OCI-LY3 (cell line): ENCODE measurements at regions not wholly inside any gene's neighbourhood (a gene's known extent, or its start where the extent isn't known, plus 50 kb on each side); places are given as distances from the start of the nearest gene placed in this dataset.

Experiments used
- H2AFZ ChIP-seq: fragments of 200-600, 300-600 bp; shearing (Covaris generic); 2 replicates; pipeline ENCODE4 v1.6.0; 2014; ENCODE audit warnings: antibody characterized with exemption, low read depth, low read length
- H3K27ac ChIP-seq: fragments of 200-600, 300-600 bp; sonication (generic); 2 replicates; pipeline ENCODE4 v1.5.1; 2014; ENCODE audit warnings: mild to moderate bottlenecking, low read length, moderate library complexity, mixed read lengths
- H3K27me3 ChIP-seq: fragments of 200-600, 300-600 bp; sonication (generic); 2 replicates; pipeline ENCODE4 v1.6.1; 2014; ENCODE audit warnings: low read depth, low read length, mixed read lengths
- H3K36me3 ChIP-seq: fragments of 200-600, 300-600 bp; sonication (generic); replicated peaks from 2 replicates; pipeline ENCODE3; 2014; ENCODE audit warnings: low read depth, low read length, mixed read lengths
- H3K4me1 ChIP-seq: fragments of 300-600, 200-600 bp; sonication (generic); 2 replicates; pipeline ENCODE4 v1.6.1; 2014; ENCODE audit warnings: low read length, mixed read lengths
- H3K4me2 ChIP-seq: fragments of 200-600, 300-600 bp; sonication (generic); 2 replicates; pipeline ENCODE4 v1.6.1; 2014; ENCODE audit warnings: low read length, mixed read lengths
- H3K4me3 ChIP-seq: fragments of 300-600, 200-600 bp; sonication (generic); 2 replicates; pipeline ENCODE4 v1.5.1; 2014; ENCODE audit warnings: antibody characterized with exemption, mild to moderate bottlenecking, low read length, moderate library complexity
- H3K79me2 ChIP-seq: fragments of 300-600, 200-600 bp; shearing (Covaris generic); 2 replicates; pipeline ENCODE4 v1.6.1; 2014; ENCODE audit warnings: mild to moderate bottlenecking, low read length, mixed read lengths
- H3K9ac ChIP-seq: fragments of 300-600, 200-600 bp; shearing (Covaris generic); 2 replicates; pipeline ENCODE4 v1.6.0; 2014; ENCODE audit warnings: mild to moderate bottlenecking, low read length, moderate library complexity
- H3K9me3 ChIP-seq: fragments of 200-600, 300-600 bp; shearing (Covaris generic); 2 replicates; pipeline ENCODE4 v1.6.1; 2014; ENCODE audit warnings: low read length, mixed read lengths; ENCODE audit not compliant: insufficient read depth
- H4K20me1 ChIP-seq: fragments of 200-600, 300-600 bp; sonication (generic); 2 replicates; pipeline ENCODE4 v1.6.1; 2016; ENCODE audit warnings: low read length, mixed read lengths; ENCODE audit not compliant: insufficient read depth
- EZH2phosphoT487 ChIP-seq: fragments of 200-600 bp; shearing (Covaris generic); IDR thresholded peaks from 2 replicates; pipeline ENCODE4 v1.6.1; 2018; ENCODE audit warnings: antibody characterized with exemption, mixed run types, low read depth
- TF ChIP-seq, protein P1 (sequence below): fragments of 200-600, 300-600 bp; sonication (generic); IDR thresholded peaks from 2 replicates; pipeline ENCODE4 v1.5.1; 2014; ENCODE audit warnings: antibody characterized with exemption, low read length, low read depth

DNA sequence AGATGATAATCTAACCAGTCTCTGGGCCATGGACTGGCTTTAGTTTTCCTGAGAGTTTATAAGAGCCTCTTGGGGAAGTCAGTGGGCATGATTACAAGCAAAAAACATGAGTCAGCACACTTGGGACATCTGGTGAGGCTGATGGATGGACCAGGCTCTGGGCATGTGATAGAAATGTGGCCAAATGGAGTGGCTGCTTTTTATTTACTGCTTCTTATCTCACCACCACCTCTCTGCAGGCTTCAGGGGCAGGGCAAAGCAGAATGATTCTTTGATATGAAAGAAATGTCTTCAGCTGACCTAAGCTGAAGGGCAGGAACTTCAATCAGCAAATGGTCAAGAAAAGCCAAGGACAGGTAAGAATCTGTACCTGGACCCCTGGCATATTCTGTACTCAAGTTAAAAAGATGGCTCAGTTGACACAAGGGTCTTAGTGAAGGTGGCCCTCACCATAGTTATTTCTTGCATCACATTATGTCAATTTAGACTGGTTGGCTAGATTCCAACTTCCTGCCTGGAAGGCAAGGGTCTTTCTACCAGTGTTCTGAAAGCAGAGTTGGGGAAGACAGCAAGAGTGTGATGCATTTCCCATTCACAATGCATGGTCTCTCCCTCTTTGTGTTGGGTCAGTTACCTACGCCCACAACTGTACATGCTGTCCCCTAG lies 162.8 kb downstream of the FASLG start:
- H3K4me3 ChIP-seq: no peak overlapping the region
- H3K9me3 ChIP-seq: peaks cover 2% of the 10 kb centered on the region; the same call in 1 of the 2 replicates
- H3K36me3 ChIP-seq: peaks cover 8% of the 10 kb centered on the region
- no peaks in the 10 kb centered on the region for H3K27me3 ChIP-seq
- H3K79me2 ChIP-seq: no peaks in the 10 kb centered on the region
- H3K4me2 ChIP-seq: peak overlapping the region; percentile 76
- H4K20me1 ChIP-seq: no peaks in the 10 kb centered on the region
- H3K9ac ChIP-seq: peak overlapping the region; percentile 75
- peak overlapping the region; percentile 37 for H2AFZ ChIP-seq
- peaks cover 95% of the 10 kb centered on the region for H3K4me1 ChIP-seq
- H3K27ac ChIP-seq: peak overlapping the region; percentile 91
- TF ChIP-seq, protein P1, sequence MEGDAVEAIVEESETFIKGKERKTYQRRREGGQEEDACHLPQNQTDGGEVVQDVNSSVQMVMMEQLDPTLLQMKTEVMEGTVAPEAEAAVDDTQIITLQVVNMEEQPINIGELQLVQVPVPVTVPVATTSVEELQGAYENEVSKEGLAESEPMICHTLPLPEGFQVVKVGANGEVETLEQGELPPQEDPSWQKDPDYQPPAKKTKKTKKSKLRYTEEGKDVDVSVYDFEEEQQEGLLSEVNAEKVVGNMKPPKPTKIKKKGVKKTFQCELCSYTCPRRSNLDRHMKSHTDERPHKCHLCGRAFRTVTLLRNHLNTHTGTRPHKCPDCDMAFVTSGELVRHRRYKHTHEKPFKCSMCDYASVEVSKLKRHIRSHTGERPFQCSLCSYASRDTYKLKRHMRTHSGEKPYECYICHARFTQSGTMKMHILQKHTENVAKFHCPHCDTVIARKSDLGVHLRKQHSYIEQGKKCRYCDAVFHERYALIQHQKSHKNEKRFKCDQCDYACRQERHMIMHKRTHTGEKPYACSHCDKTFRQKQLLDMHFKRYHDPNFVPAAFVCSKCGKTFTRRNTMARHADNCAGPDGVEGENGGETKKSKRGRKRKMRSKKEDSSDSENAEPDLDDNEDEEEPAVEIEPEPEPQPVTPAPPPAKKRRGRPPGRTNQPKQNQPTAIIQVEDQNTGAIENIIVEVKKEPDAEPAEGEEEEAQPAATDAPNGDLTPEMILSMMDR: no peak
- TF ChIP-seq EZH2phosphoT487: no peak

DNA sequence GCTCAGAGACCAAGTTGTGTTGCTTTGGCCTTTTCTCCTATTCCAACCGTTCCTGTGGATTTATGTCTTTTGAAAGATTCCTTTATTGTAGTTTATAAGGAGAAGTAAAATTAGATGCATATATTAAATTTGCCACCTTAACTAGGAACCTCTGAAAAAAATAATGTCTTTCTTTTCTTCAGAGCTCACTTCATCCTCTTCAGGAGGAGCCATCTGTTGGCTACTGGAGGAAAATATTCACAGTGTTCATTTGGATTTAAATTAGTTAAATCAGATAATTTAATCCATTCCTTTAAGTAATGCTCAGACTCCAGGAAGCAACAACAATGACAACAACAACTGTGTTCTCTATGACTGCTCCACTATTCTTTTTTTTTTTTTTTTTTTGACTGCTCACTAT lies 164.0 kb downstream of the FASLG start:
- no peak for TF ChIP-seq EZH2phosphoT487
- TF ChIP-seq, protein P1: peak; percentile 36
- Histone ChIP-seq H4K20me1 (no peaks in the 10 kb centered on the region), H3K27me3 (no peaks in the 10 kb centered on the region), H2AFZ (no peak overlapping the region), H3K36me3 (no peaks in the 10 kb centered on the region), H3K79me2 (no peaks in the 10 kb centered on the region), H3K4me2 (no peak overlapping the region), H3K4me3 (no peak overlapping the region), H3K4me1 (peaks cover 95% of the 10 kb centered on the region), H3K27ac (no peak overlapping the region), H3K9ac (no peak overlapping the region), H3K9me3 (no peaks in the 10 kb centered on the region)

DNA sequence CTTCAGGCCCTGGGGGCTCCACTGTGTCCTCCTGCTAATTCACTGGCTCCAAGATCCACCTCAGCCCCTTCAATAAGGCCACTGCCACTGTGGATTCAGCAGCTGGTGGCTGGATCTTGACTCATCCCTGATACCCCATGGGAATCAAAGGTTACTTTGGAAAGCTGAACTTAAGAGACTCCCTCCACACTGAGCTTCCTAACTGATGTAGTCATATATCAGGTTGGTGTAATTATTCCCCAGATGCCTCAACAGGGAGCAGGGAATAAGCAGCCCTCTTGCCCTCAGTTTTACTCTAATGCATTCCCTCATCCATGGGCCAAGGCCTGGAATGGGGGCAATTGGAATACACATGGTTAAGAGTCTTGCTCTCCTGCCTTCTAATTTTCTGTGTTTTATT lies 164.6 kb downstream of the FASLG start:
- TF ChIP-seq EZH2phosphoT487: no peak
- TF ChIP-seq, protein P1: no peak
- no peak overlapping the region for H2AFZ ChIP-seq
- H3K27ac ChIP-seq: no peak overlapping the region
- H3K27me3 ChIP-seq: no peaks in the 10 kb centered on the region
- no peaks in the 10 kb centered on the region for H3K36me3 ChIP-seq
- no peak overlapping the region for H3K4me2 ChIP-seq
- H3K9me3 ChIP-seq: no peaks in the 10 kb centered on the region
- H3K9ac ChIP-seq: no peak overlapping the region
- H3K79me2 ChIP-seq: no peaks in the 10 kb centered on the region
- peaks cover 90% of the 10 kb centered on the region for H3K4me1 ChIP-seq
- H3K4me3 ChIP-seq: no peak overlapping the region
- H4K20me1 ChIP-seq: no peaks in the 10 kb centered on the region

DNA sequence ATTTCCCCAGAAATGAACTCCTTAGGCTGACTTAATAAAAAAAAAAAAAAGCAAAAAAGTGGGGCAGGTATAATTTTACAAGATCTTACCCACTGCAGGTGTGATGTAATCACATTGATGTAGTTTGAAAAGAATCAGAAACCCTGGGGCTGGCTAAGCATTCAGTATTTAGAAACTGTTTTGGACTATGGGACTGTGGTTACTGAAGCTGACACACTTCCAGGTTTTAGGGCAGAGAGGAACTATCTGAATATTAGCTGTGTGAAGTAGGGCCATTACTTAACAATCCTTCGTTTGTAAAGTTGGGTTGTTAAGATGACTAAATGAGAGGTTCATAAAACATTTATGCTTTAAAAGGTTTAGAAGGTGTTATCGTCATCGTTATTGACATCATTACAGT lies 165.3 kb downstream of the FASLG start:
- Histone ChIP-seq H3K9ac (no peak overlapping the region), H2AFZ (no peak overlapping the region), H3K27me3 (no peaks in the 10 kb centered on the region), H3K36me3 (no peaks in the 10 kb centered on the region), H3K4me2 (no peak overlapping the region), H3K4me3 (no peak overlapping the region), H3K4me1 (peaks cover 86% of the 10 kb centered on the region), H4K20me1 (no peaks in the 10 kb centered on the region), H3K79me2 (no peaks in the 10 kb centered on the region), H3K9me3 (no peaks in the 10 kb centered on the region), H3K27ac (no peak overlapping the region)
- TF ChIP-seq, protein P1: no peak
- TF ChIP-seq EZH2phosphoT487: no peak
